Testis (tissue), 2 donors: ENCODE measurements at regions not wholly inside any gene's neighbourhood (a gene's known extent, or its start where the extent isn't known, plus 50 kb on each side); places are given as distances from the start of the nearest gene placed in this dataset.

Experiments
- DNase-seq: peaks from one replicate; pipeline ENCODE4 v3.0.0-alpha.2; 2019
- H3K27ac ChIP-seq, 2 donors: fragments of 200-600 bp; sonication (generic); one replicate each; pipeline ENCODE4 v1.5.1; 2019
- H3K27me3 ChIP-seq: fragments of 200-600 bp; sonication (generic); one replicate; pipeline ENCODE4 v1.5.1; 2019
- H3K36me3 ChIP-seq: fragments of 200-600 bp; sonication (generic); one replicate; pipeline ENCODE4 v1.5.1; 2017; ENCODE audit warnings: low read depth; ENCODE audit errors: missing control alignments
- H3K4me1 ChIP-seq: fragments of 200-600 bp; sonication (generic); one replicate; pipeline ENCODE4 v1.5.1; 2019
- H3K4me3 ChIP-seq, 2 donors: fragments of 200-600 bp; sonication (generic); one replicate each; pipeline ENCODE4 v1.5.1; 2017 to 2019
- H3K9me3 ChIP-seq: fragments of 200-600 bp; sonication (generic); one replicate; pipeline ENCODE4 v1.5.1; 2017
- CTCF ChIP-seq, 3 experiments: fragments of 450-650 bp in 2 of 3; fragments of 200-600 bp in 1 of 3; sonication (generic) in 1 of 3; IDR thresholded peaks; one replicate each; pipeline ENCODE4 v1.5.1; 2016 to 2019; ENCODE audit warnings: antibody characterized with exemption in 3 of 3, mild to moderate bottlenecking in 2 of 3, moderate library complexity in 1 of 3
- POLR2A ChIP-seq: fragments of 450-650 bp; IDR thresholded peaks from one replicate; pipeline ENCODE4 v1.6.1; 2017; ENCODE audit warnings: antibody characterized with exemption, mild to moderate bottlenecking, moderate library complexity
- WGBS, 2 donors: methylation state at CpG; one replicate each; pipeline ENCODE4 v1.1.5; 2018; 5-methylcytosine and 5-hydroxymethylcytosine counted together
- intact Hi-C: fragments of 100-400 bp; cut with DNase I; formaldehyde crosslinking; loops from one replicate; pipeline ENCODE4 v1.15.1; 2023; ENCODE audit warnings: low total_unique reads

GRCh38 chr14:71780075-71780474 lies 152.2 kb upstream of the RGS6 start:
- intact Hi-C loops, result no loop called here

GRCh38 chr14:71780822-71781221 lies 151.4 kb upstream of the RGS6 start:
- H3K4me1 ChIP-seq, result no peaks in the 10 kb centered on the region
- H3K4me3 ChIP-seq, result no peak overlapping the region
- no peak for TF ChIP-seq POLR2A
- TF ChIP-seq CTCF (IDR thresholded peaks at IDR 0.05), result no peak
- H3K9me3 ChIP-seq, result no peaks in the 10 kb centered on the region
- H3K27ac ChIP-seq, result no peak overlapping the region
- intact Hi-C loops, result no loop called here
- WGBS, 2 donors, result 89% methylated on average over 3 of the region's 3 CpGs
- H3K36me3 ChIP-seq, result no peaks in the 10 kb centered on the region
- DNase-seq, result no peak
- H3K27me3 ChIP-seq, result no peaks in the 10 kb centered on the region

More at GRCh38 chr14:71780075-71780474, 152.2 kb upstream of the RGS6 start:
- 69 to 83% methylated on average over 2 of the region's 2 CpGs for WGBS, 2 donors
- H3K9me3 ChIP-seq, result no peaks in the 10 kb centered on the region
- no peak overlapping the region for H3K4me3 ChIP-seq
- TF ChIP-seq CTCF (IDR thresholded peaks at IDR 0.05), result no peak
- no peak for DNase-seq
- no peaks in the 10 kb centered on the region for H3K27me3 ChIP-seq
- no peaks in the 10 kb centered on the region for H3K4me1 ChIP-seq
- no peak overlapping the region for H3K27ac ChIP-seq
- no peaks in the 10 kb centered on the region for H3K36me3 ChIP-seq

- no peak overlapping the region for H3K27ac ChIP-seq
- H3K9me3 ChIP-seq, result no peaks in the 10 kb centered on the region
- H3K4me3 ChIP-seq, result no peak overlapping the region
- WGBS, 2 donors, result 79 to 81% methylated on average over 4 of the region's 4 CpGs
- intact Hi-C loops, result no loop called here
- TF ChIP-seq CTCF (IDR thresholded peaks at IDR 0.05) (no peak), POLR2A (no peak)
- no peaks in the 10 kb centered on the region for H3K36me3 ChIP-seq
- no peaks in the 10 kb centered on the region for H3K27me3 ChIP-seq
- H3K4me1 ChIP-seq, result no peaks in the 10 kb centered on the region
- no peak for DNase-seq
Observed at GRCh38 chr14:71783088-71783487, 149.1 kb upstream of the RGS6 start.

- Histone ChIP-seq H3K4me1 (no peaks in the 10 kb centered on the region), H3K4me3 (no peak overlapping the region), H3K36me3 (no peaks in the 10 kb centered on the region), H3K27ac (no peak overlapping the region), H3K27me3 (no peaks in the 10 kb centered on the region), H3K9me3 (no peaks in the 10 kb centered on the region)
- TF ChIP-seq POLR2A (no peak), CTCF (IDR thresholded peaks at IDR 0.05) (no peak)
- 43 to 93% methylated on average over 4 of the region's 4 CpGs for WGBS, 2 donors
- intact Hi-C loops, result no loop called here
- no peak for DNase-seq
Observed at GRCh38 chr14:71783786-71784185, 148.4 kb upstream of the RGS6 start.

- no peaks in the 10 kb centered on the region for H3K36me3 ChIP-seq
- TF ChIP-seq CTCF (IDR thresholded peaks at IDR 0.05), result no peak
- no peak for DNase-seq
- no peaks in the 10 kb centered on the region for H3K4me1 ChIP-seq
- H3K9me3 ChIP-seq, result no peaks in the 10 kb centered on the region
- intact Hi-C loops, result no loop called here
- 88 to 90% methylated on average over 1 of the region's 1 CpG for WGBS, 2 donors
- H3K4me3 ChIP-seq, result no peak overlapping the region
- no peak overlapping the region for H3K27ac ChIP-seq
- no peaks in the 10 kb centered on the region for H3K27me3 ChIP-seq
Observed at GRCh38 chr14:71789005-71789404, 143.2 kb upstream of the RGS6 start.
